Mesenchymal stem cell (in vitro differentiated cells and primary cell): ENCODE measurements at regions not wholly inside any gene's neighbourhood (a gene's known extent, or its start where the extent isn't known, plus 50 kb on each side); places are given as distances from the start of the nearest gene placed in this dataset.
"Not testable (repeated sequence)": the region's sequence is repeated elsewhere in the genome, so short reads cannot be mapped to it uniquely, and the experiment has no call there.

Experiments
- DNase-seq: peaks from one replicate; pipeline ENCODE4 v3.0.0-alpha.2; 2013
- H2AFZ ChIP-seq: one replicate; pipeline ENCODE4 v1.6.1; 2013; ENCODE audit warnings: low read depth, mild to moderate bottlenecking, control low read depth, inconsistent platforms, low read length, moderate library complexity
- H2AK5ac ChIP-seq: 2 replicates; pipeline ENCODE4 v1.6.1; 2013; ENCODE audit warnings: low read length, moderate library complexity, mild to moderate bottlenecking, inconsistent platforms; ENCODE audit not compliant: severe bottlenecking
- H2BK120ac ChIP-seq: one replicate; pipeline ENCODE4 v1.6.1; 2013; ENCODE audit warnings: low read depth, mild to moderate bottlenecking, inconsistent platforms, low read length, moderate library complexity
- H2BK12ac ChIP-seq, 2 experiments: one replicate each; pipeline ENCODE4 v1.6.1; 2013; ENCODE audit warnings: inconsistent platforms in 2 of 2, low read length in 2 of 2, mild to moderate bottlenecking in 2 of 2, moderate library complexity in 2 of 2, control low read depth in 1 of 2
- H2BK15ac ChIP-seq: one replicate; pipeline ENCODE4 v1.6.1; 2013; ENCODE audit warnings: mild to moderate bottlenecking, low read depth, inconsistent platforms; ENCODE audit not compliant: poor library complexity, severe bottlenecking
- H2BK5ac ChIP-seq: 2 replicates; pipeline ENCODE4 v1.6.1; 2013; ENCODE audit warnings: low read depth, mild to moderate bottlenecking, low read length, control low read depth, inconsistent platforms; ENCODE audit not compliant: poor library complexity, severe bottlenecking
- H3K14ac ChIP-seq, 2 experiments: one replicate each; pipeline ENCODE4 v1.6.1; 2013; ENCODE audit warnings: inconsistent platforms in 2 of 2, low read length in 2 of 2, control low read depth in 1 of 2, mild to moderate bottlenecking in 1 of 2, moderate library complexity in 1 of 2
- H3K18ac ChIP-seq, 2 experiments: one replicate each; pipeline ENCODE4 v1.6.1; 2013; ENCODE audit warnings: inconsistent platforms in 2 of 2, low read length in 2 of 2, control low read depth in 1 of 2, low read depth in 1 of 2, mild to moderate bottlenecking in 1 of 2
- H3K23ac ChIP-seq, 2 experiments: one replicate each; pipeline ENCODE4 v1.6.1; 2013; ENCODE audit warnings: inconsistent platforms in 2 of 2, low read length in 2 of 2, mild to moderate bottlenecking in 2 of 2, moderate library complexity in 2 of 2, control low read depth in 1 of 2
- H3K27ac ChIP-seq: 2 replicates; pipeline ENCODE4 v1.5.1; 2013; ENCODE audit warnings: mild to moderate bottlenecking, moderate library complexity, low read length, control low read depth, inconsistent platforms; ENCODE audit not compliant: poor library complexity, severe bottlenecking
- H3K27me3 ChIP-seq, 2 experiments: 2 replicates each; pipeline versions ENCODE4 v1.6.1 to v1.7.0; 2013; ENCODE audit warnings: low read length in 2 of 2, mild to moderate bottlenecking in 2 of 2, moderate library complexity in 2 of 2, control low read depth in 1 of 2, inconsistent platforms in 1 of 2; ENCODE audit not compliant: control insufficient read depth in 1 of 2, insufficient read depth in 1 of 2
- H3K36me3 ChIP-seq, 2 experiments: 2 replicates each; pipeline versions ENCODE4 v1.6.1 to v1.7.0; 2013; ENCODE audit warnings: low read length in 2 of 2, control low read depth in 1 of 2, inconsistent platforms in 1 of 2, low read depth in 1 of 2, mild to moderate bottlenecking in 1 of 2; ENCODE audit not compliant: insufficient read depth in 2 of 2, control insufficient read depth in 1 of 2
- H3K4ac ChIP-seq, 2 experiments: one replicate each; pipeline ENCODE4 v1.6.1; 2013; ENCODE audit warnings: inconsistent platforms in 2 of 2, low read length in 2 of 2, mild to moderate bottlenecking in 2 of 2, moderate library complexity in 2 of 2, control low read depth in 1 of 2, low read depth in 1 of 2
- H3K4me1 ChIP-seq: 2 replicates; pipeline ENCODE4 v1.6.1; 2013; ENCODE audit warnings: low read depth, low read length, control low read depth; ENCODE audit not compliant: control insufficient read depth, insufficient read depth
- H3K4me2 ChIP-seq: 2 replicates; pipeline ENCODE4 v1.6.1; 2013; ENCODE audit warnings: low read length, mild to moderate bottlenecking, inconsistent platforms; ENCODE audit not compliant: poor library complexity, severe bottlenecking
- H3K4me3 ChIP-seq, 2 experiments: 2 replicates each; pipeline versions ENCODE4 v1.5.1 to v1.7.0; 2013; ENCODE audit warnings: low read length in 2 of 2, mild to moderate bottlenecking in 2 of 2, control low read depth in 1 of 2, low read depth in 1 of 2; ENCODE audit not compliant: insufficient read depth in 1 of 2
- H3K79me1 ChIP-seq: replicated peaks from 2 replicates; pipeline ENCODE4 v1.6.1; 2013; ENCODE audit warnings: mild to moderate bottlenecking, control low read depth, low read length, inconsistent platforms; ENCODE audit not compliant: poor library complexity, severe bottlenecking
- H3K9ac ChIP-seq: 2 replicates; pipeline ENCODE4 v1.7.0; 2013; ENCODE audit warnings: mild to moderate bottlenecking, low read length, moderate library complexity
- H3K9me3 ChIP-seq: 2 replicates; pipeline ENCODE4 v1.7.0; 2013; ENCODE audit warnings: mild to moderate bottlenecking, low read length; ENCODE audit not compliant: control insufficient read depth
- H4K8ac ChIP-seq: one replicate; pipeline ENCODE4 v1.6.1; 2013; ENCODE audit warnings: inconsistent platforms, mild to moderate bottlenecking, low read length, moderate library complexity
- H4K91ac ChIP-seq: one replicate; pipeline ENCODE4 v1.6.1; 2013; ENCODE audit warnings: mild to moderate bottlenecking, low read length, inconsistent platforms
- WGBS: methylation state at CpG from one replicate; pipeline ENCODE4 v1.1.7; 2013; ENCODE audit warnings: mixed read lengths; 5-methylcytosine and 5-hydroxymethylcytosine counted together

- no peak overlapping the region for H2BK120ac ChIP-seq
- H2AK5ac ChIP-seq = no peak overlapping the region
- no peaks in the 10 kb centered on the region for H3K36me3 ChIP-seq
- H3K9ac ChIP-seq = no peak overlapping the region
- no peak overlapping the region for H3K14ac ChIP-seq
- no peak overlapping the region for H2AFZ ChIP-seq
- no peak overlapping the region for H4K8ac ChIP-seq
- 84% methylated on average over 6 of the region's 6 CpGs for WGBS
- H3K4me2 ChIP-seq = no peak overlapping the region
- DNase-seq = no peak
- no peak overlapping the region for H2BK5ac ChIP-seq
- H3K27me3 ChIP-seq = no peaks in the 10 kb centered on the region
- no peak overlapping the region for H3K18ac ChIP-seq
- no peaks in the 10 kb centered on the region for H3K9me3 ChIP-seq
- no peaks in the 10 kb centered on the region for H3K4me1 ChIP-seq
- H3K79me1 ChIP-seq = no peaks in the 10 kb centered on the region
- H4K91ac ChIP-seq = no peak overlapping the region
- H2BK12ac ChIP-seq = no peak overlapping the region
- H3K4ac ChIP-seq = no peak overlapping the region
- no peak overlapping the region for H2BK15ac ChIP-seq
- no peak overlapping the region for H3K4me3 ChIP-seq
- H3K27ac ChIP-seq = no peak overlapping the region
- no peak overlapping the region for H3K23ac ChIP-seq
Observed at GRCh38 chr3:168684519-168684918, 588.8 kb upstream of the GOLIM4 start.

DNA sequence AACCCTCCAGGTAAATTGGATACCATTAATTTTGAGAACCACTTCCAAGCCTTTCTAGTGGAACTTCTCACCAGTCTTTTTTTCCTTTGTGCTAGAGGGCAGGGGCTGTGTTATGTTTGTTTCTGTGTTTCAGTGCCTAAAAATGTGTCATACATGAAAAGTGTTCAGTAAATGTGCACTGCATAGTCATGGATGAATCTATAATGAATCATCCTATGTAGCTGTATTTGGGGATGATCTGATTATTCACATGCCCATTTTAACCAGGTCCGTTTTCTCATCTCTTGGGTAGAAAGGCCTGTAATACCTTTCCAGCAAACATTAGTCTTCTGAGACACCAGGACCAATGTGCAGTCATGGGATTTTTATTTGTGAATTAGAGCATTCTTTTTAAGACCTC, 583.0 kb upstream of the GOLIM4 start:
- H3K4ac ChIP-seq = no peak overlapping the region
- H2BK120ac ChIP-seq = no peak overlapping the region
- no peak overlapping the region for H3K18ac ChIP-seq
- no peak overlapping the region for H2AFZ ChIP-seq
- H3K9ac ChIP-seq = no peak overlapping the region
- WGBS = no CpG with 5 or more reads among the region's 1 CpG
- H2BK5ac ChIP-seq = no peak overlapping the region
- no peak overlapping the region for H3K4me2 ChIP-seq
- H3K23ac ChIP-seq = no peak overlapping the region
- H2AK5ac ChIP-seq = no peak overlapping the region
- H3K27me3 ChIP-seq = no peaks in the 10 kb centered on the region
- H4K8ac ChIP-seq = no peak overlapping the region
- no peak overlapping the region for H3K27ac ChIP-seq
- H3K4me3 ChIP-seq = no peak overlapping the region
- no peak for DNase-seq
- no peaks in the 10 kb centered on the region for H3K4me1 ChIP-seq
- no peak overlapping the region for H4K91ac ChIP-seq
- no peak overlapping the region for H3K14ac ChIP-seq
- H2BK15ac ChIP-seq = no peak overlapping the region
- no peaks in the 10 kb centered on the region for H3K9me3 ChIP-seq
- H3K79me1 ChIP-seq = no peaks in the 10 kb centered on the region
- no peaks in the 10 kb centered on the region for H3K36me3 ChIP-seq
- H2BK12ac ChIP-seq = no peak overlapping the region

- no peaks in the 10 kb centered on the region for H3K4me1 ChIP-seq
- H3K4me2 ChIP-seq = no peak overlapping the region
- H3K27me3 ChIP-seq = no peaks in the 10 kb centered on the region
- no peak for DNase-seq
- WGBS = 84% methylated on average over 4 of the region's 5 CpGs
- H3K79me1 ChIP-seq = no peaks in the 10 kb centered on the region
- H2BK12ac ChIP-seq = no peak overlapping the region
- H2BK120ac ChIP-seq = no peak overlapping the region
- H4K91ac ChIP-seq = no peak overlapping the region
- no peak overlapping the region for H3K4me3 ChIP-seq
- no peak overlapping the region for H3K18ac ChIP-seq
- no peak overlapping the region for H3K4ac ChIP-seq
- no peak overlapping the region for H2AK5ac ChIP-seq
- H3K23ac ChIP-seq = no peak overlapping the region
- no peak overlapping the region for H4K8ac ChIP-seq
- H3K14ac ChIP-seq = no peak overlapping the region
- no peaks in the 10 kb centered on the region for H3K9me3 ChIP-seq
- H3K9ac ChIP-seq = no peak overlapping the region
- H2BK5ac ChIP-seq = no peak overlapping the region
- H3K27ac ChIP-seq = no peak overlapping the region
- H2BK15ac ChIP-seq = no peak overlapping the region
- no peak overlapping the region for H2AFZ ChIP-seq
- no peaks in the 10 kb centered on the region for H3K36me3 ChIP-seq
Observed at GRCh38 chr3:168671091-168671490, 575.4 kb upstream of the GOLIM4 start.

- H3K18ac ChIP-seq, H2BK15ac ChIP-seq, H2BK5ac ChIP-seq, DNase-seq, H3K9me3 ChIP-seq, H2BK12ac ChIP-seq, H3K79me1 ChIP-seq, H2AK5ac ChIP-seq, H3K27ac ChIP-seq, H3K36me3 ChIP-seq, H2BK120ac ChIP-seq, H4K91ac ChIP-seq, H3K4me3 ChIP-seq, H4K8ac ChIP-seq, H3K23ac ChIP-seq, H3K4ac ChIP-seq, H3K27me3 ChIP-seq, H3K4me1 ChIP-seq, H3K4me2 ChIP-seq, H2AFZ ChIP-seq, H3K14ac ChIP-seq, H3K9ac ChIP-seq: not testable (repeated sequence)
- WGBS = 91% methylated on average over 3 of the region's 6 CpGs
Observed at GRCh38 chr3:168660879-168661657, 565.3 kb upstream of the GOLIM4 start.
